A549 (cell line): ENCODE measurements at regions not wholly inside any gene's neighbourhood (a gene's known extent, or its start where the extent isn't known, plus 50 kb on each side); places are given as distances from the start of the nearest gene placed in this dataset.
"Not testable (repeated sequence)": the region's sequence is repeated elsewhere in the genome, so short reads cannot be mapped to it uniquely, and the experiment has no call there.

Source experiments
- ATAC-seq, 2 experiments: fragments of 200-7000 bp in 1 of 2; fragments of >200 bp in 1 of 2; cut with Nextera tagmentation in 1 of 2; cut with Tn5 transposase in 1 of 2; 3 replicates each; pipeline versions ENCODE4 v1.8.0 to v1.9.1; 2018 to 2020; ENCODE audit warnings: mild to moderate bottlenecking in 1 of 2, moderate library complexity in 1 of 2
- CTCF ChIA-PET: fragments of 300-600 bp; sonication (Branson Sonifier 250); formaldehyde crosslinking; extraction: SDS; loops from one replicate; lab custom pipeline; 2021; ENCODE audit warnings: antibody characterized with exemption, inconsistent platforms; lab: Yijun Ruan, JAX
- POLR2A ChIA-PET: fragments of 350-600 bp; formaldehyde crosslinking; extraction: SDS; loops from one replicate; lab custom pipeline; 2021; ENCODE audit warnings: antibody characterized with exemption, inconsistent platforms; lab: Yijun Ruan, JAX
- DNase-seq, 2 experiments: peaks; one replicate each; pipeline versions ENCODE4 v3.0.0 to v3.0.0-alpha.2; 2011 to 2016; ENCODE audit warnings: low read depth in 1 of 2, low spot score in 1 of 2
- FAIRE-seq: peaks from 2 replicates; lab custom pipeline; 2011; peaks lifted over from hg19 to GRCh38; lab: Jason Lieb, UNC
- H3K27ac ChIP-seq, 2 experiments: fragments of >200 bp; sonication (Bioruptor Twin); formaldehyde crosslinking; 3 replicates each; pipeline ENCODE4 v1.5.1; 2016 to 2017
- H3K4me1 ChIP-seq: fragments of >200 bp; sonication (Bioruptor Twin); formaldehyde crosslinking; 3 replicates; pipeline ENCODE4 v1.6.1; 2016
- H3K4me2 ChIP-seq: fragments of >200 bp; sonication (Bioruptor Twin); formaldehyde crosslinking; 3 replicates; pipeline ENCODE4 v1.6.1; 2016
- H3K4me3 ChIP-seq: fragments of >200 bp; sonication (Bioruptor Twin); formaldehyde crosslinking; 3 replicates; pipeline ENCODE4 v1.5.1; 2016
- H3K9me3 ChIP-seq: fragments of >200 bp; sonication (Bioruptor Twin); formaldehyde crosslinking; 3 replicates; pipeline ENCODE4 v1.6.1; 2016
- BCL3 ChIP-seq: fragments of >200 bp; sonication (Bioruptor Twin); formaldehyde crosslinking; IDR thresholded peaks from 3 replicates; pipeline ENCODE4 v1.6.1; 2016
- BHLHE40 ChIP-seq: IDR thresholded peaks from 2 replicates; pipeline ENCODE4 v1.6.1; 2012; ENCODE audit warnings: low read depth, low read length, inconsistent platforms
- CHD4 ChIP-seq: fragments of 200-600 bp; sonication (generic); IDR thresholded peaks from 2 replicates; pipeline ENCODE4 v1.6.1; 2016; ENCODE audit warnings: antibody characterized with exemption, mild to moderate bottlenecking, borderline replicate concordance
- CTCF ChIP-seq: fragments of >200 bp; sonication (Bioruptor Twin); formaldehyde crosslinking; IDR thresholded peaks from 3 replicates; pipeline ENCODE4 v1.5.1; 2016
- ESRRA ChIP-seq: fragments of 150-350 bp; IDR thresholded peaks from 2 replicates; pipeline ENCODE4 v1.6.1; 2014; ENCODE audit warnings: mild to moderate bottlenecking, low read length, borderline replicate concordance
- FOSB ChIP-seq: fragments of 250-450 bp; sonication (Bioruptor Pico); IDR thresholded peaks from 2 replicates; pipeline ENCODE4 v1.5.0; 2020; ENCODE audit warnings: mild to moderate bottlenecking, moderate library complexity
- HOXA7 ChIP-seq: fragments of 250-450 bp; sonication (Bioruptor Pico); IDR thresholded peaks from 2 replicates; pipeline ENCODE4 v1.5.0; 2020; ENCODE audit warnings: mild to moderate bottlenecking, moderate library complexity
- JUNB ChIP-seq: fragments of >200 bp; sonication (Bioruptor Twin); formaldehyde crosslinking; IDR thresholded peaks from 2 replicates; pipeline ENCODE4 v1.6.1; 2016
- KDM5A ChIP-seq: fragments of 200-600 bp; sonication (generic); IDR thresholded peaks from 2 replicates; pipeline ENCODE4 v1.6.1; 2016; ENCODE audit warnings: antibody characterized with exemption, mild to moderate bottlenecking
- MAFK ChIP-seq: fragments of 450-650 bp; IDR thresholded peaks from 2 replicates; pipeline ENCODE4 v1.6.1; 2014; ENCODE audit not compliant: partially characterized antibody
- MAZ ChIP-seq: fragments of 150-350 bp; IDR thresholded peaks from 2 replicates; pipeline ENCODE4 v1.6.1; 2014; ENCODE audit warnings: antibody characterized with exemption, low read depth, low read length, borderline replicate concordance
- POLR2A ChIP-seq: IDR thresholded peaks from 2 replicates; pipeline ENCODE4 v1.6.1; 2012; ENCODE audit warnings: mild to moderate bottlenecking, low read length
- POLR2AphosphoS2 ChIP-seq: conservative IDR thresholded peaks from 2 replicates; pipeline ENCODE4 v1.6.1; 2012; ENCODE audit warnings: low read length, improper control_type of control experiment, inconsistent platforms
- RAD21 ChIP-seq, 2 experiments: fragments of >200 bp in 1 of 2; sonication (Bioruptor Twin) in 1 of 2; formaldehyde crosslinking in 1 of 2; IDR thresholded peaks in 1 of 2; conservative IDR thresholded peaks in 1 of 2; 2 replicates in 1 of 2; 3 replicates in 1 of 2; pipeline ENCODE4 v1.6.1; 2012 to 2018; ENCODE audit warnings: inconsistent platforms in 1 of 2
- RNF2 ChIP-seq: fragments of 200-600 bp; sonication (generic); IDR thresholded peaks from 2 replicates; pipeline ENCODE4 v1.6.1; 2016; ENCODE audit warnings: low read depth, mild to moderate bottlenecking, antibody characterized with exemption, moderate library complexity, borderline replicate concordance
- SMC3 ChIP-seq: fragments of >200 bp; sonication (Bioruptor Twin); formaldehyde crosslinking; IDR thresholded peaks from 3 replicates; pipeline ENCODE4 v1.6.1; 2018; ENCODE audit warnings: inconsistent platforms
- WGBS: methylation state at CpG from one replicate; pipeline ENCODE4 v1.1.6; 2017; ENCODE audit errors: missing lambda C conversion rate; 5-methylcytosine and 5-hydroxymethylcytosine counted together
- TF ChIP-seq, protein P1 (sequence below): fragments of 450-650 bp; IDR thresholded peaks from 2 replicates; pipeline ENCODE4 v1.6.1; 2014; ENCODE audit warnings: antibody characterized with exemption

GRCh38 chr10:57657164-57657765 lies 610.4 kb downstream of the IPMK start:
- FAIRE-seq (no peak), DNase-seq (peak; percentile 21 to 76), ATAC-seq (peak; percentile 81 to 96)
- H3K4me1 ChIP-seq: no peaks in the 10 kb centered on the region
- 20% methylated on average over 5 of the region's 5 CpGs for WGBS
- H3K4me3 ChIP-seq: no peak overlapping the region
- CTCF ChIA-PET: interaction anchor here (0.6 to 6.6 kb wide), 39 partner anchors 8 to 496 kb away, joined by 3 to 58 read pairs (median 4); no protein-coding TSS in a partner anchor
- no peak for TF ChIP-seq FOSB (CRISPR knock-in tag)
- no peak for TF ChIP-seq BCL3
- TF ChIP-seq RNF2: no peak
- no peak for TF ChIP-seq CHD4
- no peak for TF ChIP-seq POLR2A
- TF ChIP-seq RAD21 (conservative IDR thresholded peaks at IDR 0.05 in 1 of 2, IDR thresholded peaks at IDR 0.05 in 1 of 2): peak; percentile 89 to 92
- no peak for TF ChIP-seq ESRRA
- peak; percentile 89 for TF ChIP-seq SMC3
- peak; percentile 86 for TF ChIP-seq CTCF
- TF ChIP-seq, all 56 proteins: peak for 3
- Histone ChIP-seq H3K4me2 (no peak overlapping the region), H3K27ac (no peak overlapping the region), H3K9me3 (no peaks in the 10 kb centered on the region)
- POLR2A ChIA-PET: no interaction called here

DNA sequence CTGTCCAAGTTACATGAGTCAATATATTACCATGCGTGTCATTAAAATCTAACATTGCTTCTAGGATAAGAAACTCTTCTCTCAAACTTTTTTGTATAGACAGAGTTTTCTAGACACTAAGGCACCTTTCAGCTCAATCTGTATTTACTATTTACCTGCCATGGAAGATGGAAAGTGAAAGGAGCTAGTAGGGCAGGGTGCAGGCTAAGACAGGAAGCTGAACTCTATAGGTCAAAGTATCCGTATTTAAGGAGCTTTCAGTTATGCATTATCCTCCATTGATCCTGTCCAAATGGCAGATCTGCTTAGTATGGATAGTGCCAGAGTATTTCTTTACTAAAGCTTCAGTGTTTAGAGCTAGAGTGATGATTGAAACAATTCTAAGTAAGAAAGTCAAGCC lies 612.8 kb downstream of the IPMK start:
- Histone ChIP-seq H3K4me3 (no peak overlapping the region), H3K4me2 (no peak overlapping the region)
- 61% methylated on average over 2 of the region's 2 CpGs for WGBS
- no peak for FAIRE-seq
- POLR2A ChIA-PET: no interaction called here
- CTCF ChIA-PET: interaction anchor here (0.9 to 6.6 kb wide), 6 partner anchors 62 to 498 kb away, joined by 3 to 58 read pairs (median 7); no protein-coding TSS in a partner anchor
- TF ChIP-seq BHLHE40: no peak
- TF ChIP-seq, protein P1, sequence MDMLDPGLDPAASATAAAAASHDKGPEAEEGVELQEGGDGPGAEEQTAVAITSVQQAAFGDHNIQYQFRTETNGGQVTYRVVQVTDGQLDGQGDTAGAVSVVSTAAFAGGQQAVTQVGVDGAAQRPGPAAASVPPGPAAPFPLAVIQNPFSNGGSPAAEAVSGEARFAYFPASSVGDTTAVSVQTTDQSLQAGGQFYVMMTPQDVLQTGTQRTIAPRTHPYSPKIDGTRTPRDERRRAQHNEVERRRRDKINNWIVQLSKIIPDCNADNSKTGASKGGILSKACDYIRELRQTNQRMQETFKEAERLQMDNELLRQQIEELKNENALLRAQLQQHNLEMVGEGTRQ: no peak
- no peak for TF ChIP-seq MAZ
- TF ChIP-seq MAFK: no peak
- TF ChIP-seq HOXA7 (CRISPR knock-in tag): no peak
- no peak for TF ChIP-seq KDM5A
- TF ChIP-seq POLR2AphosphoS2: no peak
- no peak for TF ChIP-seq CHD4
- no peak for TF ChIP-seq JUNB
- TF ChIP-seq, all 56 proteins: peak for 0
- ATAC-seq: no peak
- Histone ChIP-seq H3K4me1 (no peaks in the 10 kb centered on the region), H3K27ac (no peak overlapping the region), H3K9me3 (0 out of 3 replicates have a peak, but pooled peaks cover 2% of the 10 kb centered on the region)
- DNase-seq: no peak

GRCh38 chr10:57645108-57645507 lies 622.6 kb downstream of the IPMK start:
- CTCF ChIA-PET: interaction anchor here (3.9 kb wide), 1 partner anchor 13 kb away, joined by 20 read pairs; no protein-coding TSS in a partner anchor
- FAIRE-seq, H3K4me1 ChIP-seq, H3K4me2 ChIP-seq, DNase-seq, H3K9me3 ChIP-seq, H3K4me3 ChIP-seq, ATAC-seq, POLR2A ChIA-PET, H3K27ac ChIP-seq: not testable (repeated sequence)
- TF ChIP-seq MAFK: peak; percentile 60
- WGBS: 39% methylated on average over 3 of the region's 3 CpGs
